ENCODE measurements at regions not wholly inside any gene's neighbourhood (a gene's known extent, or its start where the extent isn't known, plus 50 kb on each side); places are given as distances from the start of the nearest gene placed in this dataset.

DNA sequence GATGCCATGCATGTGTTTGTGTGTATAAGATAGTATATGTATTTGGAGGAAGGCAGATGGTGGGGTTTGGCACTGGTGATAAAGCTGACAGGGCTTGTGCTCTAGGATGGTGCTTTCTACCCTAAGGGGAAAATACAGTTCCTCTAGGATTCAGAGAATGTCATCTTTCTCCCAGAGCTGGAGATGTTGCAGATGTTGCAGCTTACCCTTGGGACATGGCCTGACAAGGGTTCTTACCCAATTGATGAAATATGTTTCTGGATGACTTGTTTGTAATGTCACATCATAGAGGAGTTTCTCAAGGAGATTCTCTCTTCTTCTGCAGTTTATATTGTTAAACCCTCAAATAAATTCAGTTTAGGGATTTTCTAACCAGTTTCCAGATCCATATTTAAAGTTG is 52.5 kb upstream of the PITX2 start:
- DNase-seq (ENCODE audit: low read depth) = no peak

DNA sequence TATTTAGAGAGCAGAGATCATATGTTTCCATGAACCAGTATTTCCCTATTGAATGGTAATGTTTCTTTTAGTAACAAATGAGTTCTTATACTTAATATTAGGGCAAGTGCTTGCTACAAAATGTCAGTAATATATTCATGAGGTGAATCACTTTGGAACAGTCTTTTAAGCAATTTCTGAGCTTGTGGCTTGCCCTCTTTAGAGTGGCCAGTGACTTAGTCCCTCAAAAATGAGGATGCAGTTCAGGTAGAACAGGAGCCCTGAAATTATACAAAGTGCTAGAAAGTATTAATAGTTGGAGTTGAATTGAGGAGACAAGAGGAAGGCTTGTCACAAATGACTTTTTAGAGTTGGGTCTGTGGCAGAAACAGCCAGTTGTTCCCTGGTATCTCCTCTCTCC is 53.4 kb upstream of the PITX2 start:
- peak; percentile 49 for DNase-seq (ENCODE audit: low read depth)

DNA sequence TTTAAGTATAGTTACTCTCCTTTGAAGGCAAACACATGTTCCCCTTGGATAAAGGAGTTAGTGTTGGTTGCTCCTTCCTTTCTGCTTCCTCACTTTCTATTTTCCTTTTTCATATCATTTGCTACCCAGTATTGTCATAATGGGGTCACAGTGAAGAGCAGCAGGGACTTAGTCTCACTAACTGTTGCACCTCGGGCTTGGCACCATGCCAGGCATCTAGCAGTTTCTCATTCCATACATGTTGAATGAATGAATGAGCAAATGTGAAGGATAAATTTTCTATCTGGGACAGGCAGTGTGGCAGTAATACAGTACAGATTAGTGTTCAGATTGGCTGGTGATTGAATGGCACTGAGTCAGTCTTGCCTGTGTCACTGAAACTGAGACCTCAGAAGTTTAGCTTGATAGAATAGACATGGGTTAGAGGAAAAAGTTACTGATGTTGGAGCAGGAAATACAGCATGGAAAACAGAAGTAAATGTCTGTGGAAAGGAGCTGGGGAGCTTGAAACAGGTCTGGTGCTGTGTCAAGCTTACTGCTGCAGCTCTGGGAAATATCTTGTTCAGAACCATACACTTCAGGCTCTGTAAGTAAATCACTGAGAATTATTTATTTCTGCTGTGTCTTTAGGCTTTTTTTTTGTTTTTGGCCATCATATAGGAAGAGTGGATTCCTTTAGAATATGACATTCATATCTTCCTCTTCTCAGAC is 55.8 kb upstream of the PITX2 start:
- no peak for DNase-seq (ENCODE audit: low read depth)

DNA sequence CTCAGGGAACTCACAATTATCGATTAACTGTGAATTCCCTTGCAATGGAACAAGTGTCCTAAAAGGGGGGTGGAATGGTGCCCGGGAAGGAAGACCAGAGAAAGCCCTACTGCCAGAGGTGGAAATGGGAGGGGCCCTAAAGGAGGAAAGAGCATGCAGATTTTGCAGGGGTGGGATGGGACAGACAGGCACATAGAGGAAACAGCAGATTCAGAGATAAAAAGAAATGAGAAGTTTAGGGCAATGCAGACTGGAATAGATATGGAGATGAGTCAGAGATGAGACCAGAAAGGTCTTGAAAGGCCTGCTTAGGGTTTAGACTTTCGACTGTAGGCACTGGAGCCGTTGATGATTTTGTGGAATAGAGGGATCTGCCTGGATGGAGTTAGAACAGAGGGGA is 57.4 kb upstream of the PITX2 start:
- DNase-seq (ENCODE audit: low read depth) = no peak

DNA sequence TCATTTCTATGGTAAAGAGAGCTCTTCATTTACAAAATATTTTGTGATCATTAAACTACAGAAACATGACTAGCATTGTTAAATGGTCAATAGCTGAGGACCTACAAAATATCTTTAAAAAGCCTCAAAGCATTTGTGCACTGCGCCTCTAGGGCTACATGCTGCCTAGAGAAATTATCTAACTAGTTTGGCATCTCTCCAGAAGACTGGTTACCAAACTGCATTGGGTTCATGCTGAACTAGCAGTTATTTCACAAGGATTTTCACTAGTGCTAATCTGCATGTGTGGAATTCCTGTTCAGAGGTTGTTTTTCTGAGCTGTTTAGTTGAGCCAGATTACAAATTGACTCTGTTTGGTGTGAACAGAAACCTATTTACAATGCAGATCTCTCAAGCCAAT is 58.5 kb upstream of the PITX2 start:
- DNase-seq (ENCODE audit: low read depth) = peak; percentile 34

DNA sequence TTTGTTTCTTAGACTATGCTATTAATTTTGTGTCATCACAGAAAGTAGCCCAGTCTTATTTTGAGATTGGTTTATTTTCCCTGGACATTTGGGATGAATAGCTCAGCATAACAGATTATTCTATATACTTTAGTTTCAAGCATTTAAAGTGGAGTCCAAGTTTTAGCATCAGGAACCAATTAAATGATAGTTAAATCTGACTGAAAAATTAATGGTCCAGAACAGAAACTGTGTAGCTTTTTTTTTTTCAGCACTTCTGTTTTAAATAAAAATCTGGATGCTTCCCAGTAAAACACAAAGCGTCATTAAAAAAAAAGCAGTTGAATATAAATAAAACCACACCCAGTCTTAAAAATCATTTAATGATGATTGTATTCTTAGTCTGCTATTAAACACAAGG is 59.4 kb upstream of the PITX2 start:
- no peak for DNase-seq (ENCODE audit: low read depth)

DNA sequence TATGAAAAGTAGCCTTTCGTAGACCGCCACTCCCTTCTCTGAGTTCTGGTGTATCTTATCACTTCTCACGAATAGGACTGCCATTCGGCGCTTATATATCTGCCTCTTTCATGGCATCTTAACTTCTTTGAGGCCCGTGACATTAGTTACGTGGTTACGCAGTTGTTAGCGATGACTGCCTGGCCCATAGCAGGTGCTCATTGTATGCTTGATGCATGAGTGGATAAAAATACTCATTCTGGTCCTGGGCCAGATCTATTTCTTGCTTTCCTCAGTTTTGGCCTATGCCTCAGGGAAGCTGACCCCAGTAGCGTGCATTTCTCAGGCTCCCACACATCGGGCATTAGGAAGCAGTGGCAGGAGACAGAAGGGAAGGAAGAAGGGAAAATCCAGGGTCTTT is 60.7 kb upstream of the PITX2 start:
- DNase-seq (ENCODE audit: low read depth) = no peak

DNA sequence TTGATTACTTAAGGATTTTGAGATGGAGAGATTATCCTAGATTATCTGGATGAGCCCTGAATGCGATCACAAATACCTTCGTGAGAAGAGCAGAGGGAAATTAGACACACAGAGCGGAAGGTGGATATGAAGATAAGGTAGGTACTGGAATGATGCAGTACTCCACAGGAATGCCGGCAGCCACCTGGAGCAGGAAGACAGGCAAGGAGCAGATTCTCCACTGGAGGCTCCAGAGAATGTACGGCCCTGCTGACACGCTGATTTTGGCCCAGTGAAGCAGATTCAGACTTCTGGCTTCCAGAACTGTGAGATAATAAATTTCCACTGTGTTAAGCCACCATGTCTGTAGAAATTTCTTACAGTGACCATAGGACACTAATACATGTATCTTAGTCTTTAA is 79.4 kb upstream of the PITX2 start:
- DNase-seq (ENCODE audit: low read depth) = no peak

DNA sequence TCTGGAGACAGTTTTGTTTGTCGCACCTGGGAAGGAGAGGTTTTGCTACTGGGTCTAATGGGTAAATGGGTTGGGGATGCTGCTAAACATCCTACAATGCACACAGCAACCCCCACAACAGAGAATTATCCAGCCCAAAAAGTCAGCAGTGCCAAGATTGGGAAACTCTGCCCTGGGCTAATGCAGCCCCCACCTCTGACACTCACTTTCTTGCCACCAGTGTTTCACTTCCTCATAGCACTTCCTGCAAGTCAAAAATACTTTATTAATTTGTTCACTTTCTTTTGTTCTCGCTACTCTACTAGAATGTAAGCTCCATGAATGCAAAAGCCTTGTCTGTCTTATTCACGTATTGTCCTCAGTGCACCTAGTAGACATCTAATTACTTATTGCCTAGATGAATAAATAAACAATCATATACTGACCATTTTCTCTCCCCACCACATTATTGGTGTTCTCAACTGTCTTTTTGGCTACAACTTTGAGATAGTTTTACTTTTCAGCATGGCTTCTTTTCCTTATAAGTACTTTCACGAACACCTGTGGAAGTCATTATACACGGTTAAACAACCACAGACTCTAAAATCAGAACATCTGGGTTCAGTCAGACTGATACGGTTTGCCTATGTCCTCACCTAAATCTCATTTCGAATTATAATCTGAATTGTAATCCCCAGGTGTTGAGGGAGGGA is 82.0 kb upstream of the PITX2 start:
- DNase-seq (ENCODE audit: low read depth) = no peak

DNA sequence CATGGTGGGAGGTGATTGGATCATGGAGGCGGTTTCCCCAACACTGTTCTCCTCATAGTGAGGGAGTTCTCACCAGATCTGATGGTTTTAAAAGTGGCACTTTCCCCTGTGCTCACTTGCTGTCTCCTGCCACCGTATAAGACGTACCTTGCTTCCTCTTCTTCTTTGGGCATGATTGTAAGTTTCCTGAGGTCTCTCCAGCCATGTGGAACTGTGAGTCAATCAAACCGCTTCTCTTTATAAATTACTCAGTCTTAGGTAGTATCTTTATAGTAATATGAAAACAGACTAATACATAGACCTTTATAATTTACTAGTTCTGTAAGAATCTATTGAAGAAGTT is 82.5 kb upstream of the PITX2 start:
- DNase-seq (ENCODE audit: low read depth) = no peak

DNA sequence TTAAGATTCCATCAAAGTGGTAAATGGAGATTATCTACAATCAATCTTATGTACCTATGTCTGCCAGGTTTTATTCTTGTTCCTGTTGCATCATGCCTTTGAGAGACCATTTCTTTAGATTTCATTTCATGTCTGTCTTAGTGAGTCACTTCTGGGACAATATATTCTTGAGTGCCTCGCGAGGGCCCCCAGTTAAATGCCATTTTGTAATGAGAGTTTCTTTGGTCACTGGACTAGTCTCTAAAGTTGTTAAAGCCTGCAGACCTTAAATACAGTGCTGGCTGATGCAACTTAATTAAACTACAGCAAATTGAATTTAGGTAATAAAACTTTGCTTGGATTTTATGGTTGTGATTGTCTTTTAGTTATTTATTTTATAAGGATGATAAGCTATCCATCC is 87.2 kb upstream of the PITX2 start:
- peak; percentile 43 for DNase-seq (ENCODE audit: low read depth)

DNA sequence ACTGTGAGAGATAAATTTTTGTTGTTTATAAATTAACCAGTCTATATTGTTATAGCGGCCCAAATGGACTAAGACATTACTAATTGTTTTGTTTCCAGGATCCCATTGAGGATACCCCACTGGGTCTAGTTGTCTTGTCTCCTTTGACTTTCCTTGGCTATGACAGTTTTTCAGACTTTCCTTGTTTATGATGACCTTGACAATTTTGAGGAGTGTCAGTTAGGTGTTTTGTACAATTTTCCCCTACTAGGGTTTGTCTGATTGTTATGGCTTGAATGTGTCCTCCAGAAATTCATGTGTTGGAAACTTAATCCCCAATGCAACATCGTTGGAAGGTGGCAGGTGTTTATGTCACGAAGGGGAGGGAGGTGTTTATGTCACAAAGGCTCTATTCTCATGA is 89.6 kb upstream of the PITX2 start:
- no peak for DNase-seq (ENCODE audit: low read depth)

DNA sequence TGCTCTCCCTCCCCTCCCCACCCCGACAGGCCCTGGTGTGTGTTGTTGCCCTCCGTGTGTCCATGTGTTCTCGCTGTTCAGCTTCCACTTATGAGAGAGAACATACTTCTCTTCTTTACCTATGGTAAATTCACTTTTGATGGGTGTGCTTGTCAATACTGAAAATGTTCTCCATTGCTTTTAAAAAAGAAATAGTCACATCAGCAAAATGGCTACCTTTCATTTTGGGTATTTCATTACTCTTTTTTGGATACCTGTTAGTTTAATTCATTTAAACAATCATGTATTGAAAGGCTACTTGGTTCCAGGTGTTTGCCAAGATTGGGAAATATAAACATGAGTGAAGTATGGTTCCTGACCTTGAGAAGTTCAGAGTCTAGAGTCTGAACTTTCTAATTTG is 107.4 kb upstream of the PITX2 start:
- no peak for DNase-seq (ENCODE audit: low read depth)

DNA sequence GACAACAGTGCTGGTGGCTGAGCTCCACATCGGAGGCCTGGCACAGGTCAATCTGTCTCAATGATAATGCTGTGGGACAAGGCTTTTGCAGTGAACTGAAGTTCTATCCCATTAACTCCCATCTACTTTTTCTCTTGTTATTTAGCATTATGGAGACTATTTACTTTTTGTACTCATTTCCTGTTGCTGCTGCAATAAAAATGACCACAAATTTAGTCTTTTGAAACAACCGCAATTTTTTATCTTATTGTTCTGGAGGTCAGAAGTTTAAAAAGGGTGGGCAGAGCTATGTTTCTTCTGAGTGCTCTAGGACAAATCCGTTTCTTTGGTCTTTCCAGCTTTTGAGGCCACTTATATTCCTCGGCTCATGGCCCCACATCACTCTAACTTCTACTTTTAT is 111.0 kb upstream of the PITX2 start:
- DNase-seq (ENCODE audit: low read depth) = peak; percentile 82

DNA sequence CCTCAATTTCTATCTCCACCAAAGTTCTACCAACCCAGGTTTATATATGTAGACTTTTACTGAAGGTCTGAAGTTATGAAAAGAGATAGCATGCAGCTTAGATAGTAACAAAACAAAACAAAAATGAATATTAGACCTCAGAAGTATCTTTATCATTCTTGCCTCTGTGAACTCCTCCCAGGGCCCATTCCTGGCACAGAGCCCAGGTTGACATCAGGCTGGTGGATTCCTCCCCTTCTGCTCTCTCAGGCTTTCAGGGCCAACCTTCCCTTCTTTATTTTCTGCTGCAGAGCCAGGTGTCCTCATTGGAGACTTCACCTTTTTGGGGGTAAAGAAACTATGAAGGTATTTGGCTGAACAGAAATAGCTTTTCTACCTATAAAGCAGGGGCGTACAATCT is 112.8 kb upstream of the PITX2 start:
- peak; percentile 44 for DNase-seq (ENCODE audit: low read depth)

DNA sequence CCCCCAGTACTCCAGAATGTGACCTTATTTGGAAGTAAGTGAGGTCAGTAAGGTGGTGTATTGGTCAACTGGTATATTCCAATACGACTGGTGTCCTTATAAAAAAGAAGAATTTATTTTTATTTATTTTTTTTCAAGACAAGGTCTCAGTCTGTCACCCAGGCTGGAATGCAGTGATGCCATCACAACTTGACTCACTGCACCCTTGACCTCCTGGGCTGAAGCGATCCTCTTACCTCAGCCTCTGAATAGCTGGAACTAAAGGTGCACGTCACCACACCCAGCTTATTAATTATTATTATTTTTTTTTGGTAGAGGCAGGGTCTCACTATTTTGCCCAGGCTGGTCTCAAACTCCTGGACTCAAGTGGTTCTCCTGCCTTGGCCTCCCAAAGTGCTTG is 115.1 kb upstream of the PITX2 start:
- peak; percentile 79 for DNase-seq (ENCODE audit: low read depth)

DNA sequence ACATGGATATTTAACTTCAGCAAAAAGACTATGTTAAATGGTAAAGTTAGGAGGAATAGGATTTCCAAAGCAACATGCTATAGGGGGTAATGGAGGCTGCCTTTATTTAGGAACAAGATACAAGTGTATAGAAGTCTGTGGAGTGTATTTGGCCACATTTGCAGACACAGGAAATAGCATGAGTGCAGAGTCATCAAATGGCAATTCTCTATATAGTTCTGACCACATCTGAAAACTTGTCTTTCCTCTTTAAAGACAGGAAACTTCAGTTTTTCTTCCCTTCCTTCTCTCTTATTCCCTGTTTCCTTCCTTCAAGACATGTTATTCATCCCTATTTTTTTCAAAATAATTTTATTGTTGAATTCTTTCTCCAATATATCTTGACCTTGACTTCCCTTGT is 119.3 kb upstream of the PITX2 start:
- peak; percentile 19 for DNase-seq (ENCODE audit: low read depth)

DNA sequence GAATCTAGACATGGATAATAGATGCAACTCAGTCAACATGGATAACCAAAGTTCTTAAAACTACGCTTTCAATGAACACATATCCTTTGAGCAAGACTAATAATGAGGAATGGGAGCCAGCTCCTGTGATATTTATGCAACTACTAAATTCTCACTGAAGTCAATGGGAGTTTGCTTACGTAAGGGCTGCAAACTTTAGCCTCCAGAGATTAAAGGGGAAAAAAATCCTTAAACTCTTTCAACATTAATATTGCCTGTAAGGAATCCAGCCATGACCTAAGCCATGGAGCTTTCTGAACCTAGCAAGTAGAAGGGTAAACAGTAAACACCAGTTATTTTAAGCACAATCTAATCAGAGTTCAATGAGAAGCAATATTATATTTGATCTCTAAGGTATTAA is 125.2 kb upstream of the PITX2 start:
- DNase-seq (ENCODE audit: low read depth) = no peak

DNA sequence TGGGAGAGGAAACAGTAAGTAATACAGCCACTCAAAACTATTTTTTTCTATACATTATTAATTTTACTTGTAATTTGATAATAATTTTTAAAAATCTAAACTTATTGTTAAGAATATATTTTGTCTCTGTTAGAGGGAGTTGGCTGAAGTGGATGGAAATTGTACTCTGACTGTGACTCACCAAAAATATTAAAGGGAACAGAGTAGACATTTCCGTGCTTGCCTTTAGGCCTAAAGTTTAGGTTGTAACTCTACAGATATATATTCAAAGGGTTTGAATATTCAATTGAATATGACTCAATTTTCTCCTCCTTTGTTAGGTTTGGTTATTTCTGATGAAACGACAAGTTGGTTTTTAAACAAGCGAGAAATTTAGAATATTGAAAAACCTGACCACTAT is 128.3 kb upstream of the PITX2 start:
- no peak for DNase-seq (ENCODE audit: low read depth)

DNA sequence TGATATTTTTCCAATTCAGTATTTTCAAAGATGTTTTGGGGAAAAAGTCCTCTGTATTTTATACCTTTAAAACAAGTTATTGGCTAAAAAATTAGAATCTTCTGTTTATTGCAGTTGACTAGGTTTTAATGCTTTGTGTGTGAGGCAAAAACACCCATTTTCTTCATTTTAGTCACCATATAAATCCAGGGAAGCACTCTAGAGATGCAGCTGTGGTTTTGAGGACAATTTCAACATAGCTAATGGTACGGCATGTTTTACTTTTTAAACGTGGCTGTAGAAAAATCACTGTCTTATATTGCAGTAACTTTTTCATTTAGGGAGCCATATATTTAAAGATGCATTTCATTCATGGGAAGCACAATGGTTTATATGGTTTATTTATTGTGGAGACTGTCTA is 129.1 kb upstream of the PITX2 start:
- no peak for DNase-seq (ENCODE audit: low read depth)

DNA sequence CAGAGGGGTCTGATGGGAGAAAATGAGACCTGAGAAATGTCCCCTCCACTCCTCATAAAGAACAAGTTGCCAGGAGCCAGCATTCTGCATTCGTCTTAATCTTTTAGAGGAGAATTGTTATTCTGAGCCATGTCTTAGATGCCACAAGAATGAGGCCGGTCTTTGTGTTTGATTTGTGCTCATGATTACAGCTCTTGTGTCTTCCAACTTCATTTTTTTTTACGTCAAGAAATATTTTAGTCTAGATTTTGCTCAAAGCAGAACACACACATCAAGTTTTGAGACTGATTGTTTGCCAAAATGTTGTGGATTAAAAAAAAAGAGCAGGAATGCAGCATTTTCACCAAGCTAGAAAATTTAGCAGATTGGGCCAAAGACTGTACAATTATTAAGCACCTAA is 130.6 kb upstream of the PITX2 start:
- no peak for DNase-seq (ENCODE audit: low read depth)

DNA sequence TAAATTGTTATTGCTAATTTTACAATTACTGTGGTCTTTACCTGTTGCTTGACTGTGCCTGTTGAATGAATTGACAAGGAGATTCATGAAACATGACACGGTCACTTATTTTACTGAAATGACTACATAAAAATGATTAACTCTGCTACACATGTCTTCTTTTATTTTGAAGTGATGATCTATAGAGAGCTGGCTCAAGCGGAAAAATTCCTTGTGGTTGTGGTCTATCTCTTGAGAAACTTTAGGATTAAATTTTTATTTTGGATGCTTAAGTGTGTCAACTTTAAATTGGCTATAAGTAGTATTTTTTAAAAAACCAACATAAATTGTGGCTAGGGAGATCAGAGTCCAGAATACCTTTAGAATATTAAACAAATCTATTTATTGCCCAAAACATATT is 131.8 kb upstream of the PITX2 start:
- DNase-seq (ENCODE audit: low read depth) = peak; percentile 29

DNA sequence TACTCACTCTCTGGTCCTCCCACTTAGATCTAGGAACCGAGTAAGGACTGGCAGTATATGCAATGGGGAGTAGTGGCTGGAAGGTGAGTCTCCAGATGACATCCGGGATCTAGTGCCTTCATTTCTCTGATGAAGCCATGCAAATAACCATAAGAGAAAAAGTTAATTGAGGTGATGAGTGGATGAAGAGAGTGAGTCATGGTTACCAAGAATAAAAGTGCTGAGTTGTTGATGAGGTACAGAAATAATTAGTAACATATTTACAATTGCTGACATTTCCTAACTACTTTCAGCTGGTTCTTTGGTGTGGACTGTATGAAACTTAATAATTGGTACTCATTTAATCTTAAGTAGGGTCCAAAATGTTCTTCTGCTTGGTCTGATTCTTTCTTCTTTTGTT is 146.7 kb upstream of the PITX2 start:
- no peak for DNase-seq (ENCODE audit: low read depth)

DNA sequence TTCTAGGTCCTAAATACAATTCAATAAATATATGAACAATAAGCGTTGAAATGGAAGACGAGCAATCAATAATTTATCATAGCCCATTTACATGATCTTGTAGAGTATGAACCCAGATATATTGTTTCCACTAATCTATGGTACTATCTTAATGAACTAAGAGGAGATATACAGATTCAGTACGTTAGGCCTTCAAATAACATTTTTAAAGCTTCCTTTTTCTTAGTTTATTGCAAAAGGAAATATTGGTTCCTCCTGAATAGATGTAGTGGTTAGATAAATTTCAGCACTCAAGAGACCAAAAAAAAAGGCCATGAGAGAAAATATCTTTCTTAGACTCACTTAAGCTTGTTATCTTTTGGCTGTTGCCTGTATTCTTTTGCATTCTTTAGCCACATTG is 147.5 kb upstream of the PITX2 start:
- no peak for DNase-seq (ENCODE audit: low read depth)

All from M059J (cell line).